ENCODE measurements at regions not wholly inside any gene's neighbourhood (a gene's known extent, or its start where the extent isn't known, plus 50 kb on each side); places are given as distances from the start of the nearest gene placed in this dataset.
"Not testable (repeated sequence)": the region's sequence is repeated elsewhere in the genome, so short reads cannot be mapped to it uniquely, and the experiment has no call there.

- DNase-seq (ENCODE audit: missing footprints) = no peak
- ATAC-seq = no peak
- intact Hi-C loops (cut with DNase I) = no loop called here
These were observed 2595.3 kb downstream of the ARAP2 start for GRCh38 chr4:33649015-33649414.

GRCh38 chr4:33649471-33649870, 2594.8 kb downstream of the ARAP2 start:
- ATAC-seq (no peak), DNase-seq (ENCODE audit: missing footprints) (no peak)
- intact Hi-C loops (cut with DNase I) = no loop called here

- intact Hi-C loops (cut with DNase I) = no loop called here
- DNase-seq (ENCODE audit: missing footprints) = no peak
- no peak for ATAC-seq
These were observed 2594.3 kb downstream of the ARAP2 start for GRCh38 chr4:33650036-33650435.

GRCh38 chr4:33658971-33659370, 2585.3 kb downstream of the ARAP2 start:
- DNase-seq (ENCODE audit: missing footprints) = no peak
- intact Hi-C loops (cut with DNase I) = no loop called here
- ATAC-seq = no peak

- DNase-seq (ENCODE audit: missing footprints) (no peak), ATAC-seq (no peak)
These were observed 2582.7 kb downstream of the ARAP2 start for GRCh38 chr4:33661636-33662035.

GRCh38 chr4:33685939-33686338, 2558.4 kb downstream of the ARAP2 start:
- intact Hi-C loops (cut with DNase I) = no loop called here
- ATAC-seq (no peak), DNase-seq (ENCODE audit: missing footprints) (no peak)

More at GRCh38 chr4:33661636-33662035, 2582.7 kb downstream of the ARAP2 start:
- intact Hi-C loops (cut with DNase I) = no loop called here

GRCh38 chr4:33696041-33696440, 2548.3 kb downstream of the ARAP2 start:
- intact Hi-C loops (cut with DNase I) = no loop called here
- ATAC-seq = no peak
- no peak for DNase-seq (ENCODE audit: missing footprints)

- DNase-seq (ENCODE audit: missing footprints) (no peak), ATAC-seq (no peak)
- intact Hi-C loops (cut with DNase I) = no loop called here
These were observed 2547.7 kb downstream of the ARAP2 start for GRCh38 chr4:33696586-33696985.

- DNase-seq (ENCODE audit: missing footprints) = no peak
- intact Hi-C loops (cut with DNase I) = no loop called here
- ATAC-seq = no peak
These were observed 2535.1 kb downstream of the ARAP2 start for GRCh38 chr4:33709247-33709646.

- intact Hi-C loops (cut with DNase I) = no loop called here
- DNase-seq (ENCODE audit: missing footprints) (no peak), ATAC-seq (no peak)
These were observed 2532.5 kb downstream of the ARAP2 start for GRCh38 chr4:33711826-33712225.

- no peak for DNase-seq (ENCODE audit: missing footprints)
- intact Hi-C loops (cut with DNase I) = no loop called here
- no peak for ATAC-seq
These were observed 2529.3 kb downstream of the ARAP2 start for GRCh38 chr4:33714971-33715370.

GRCh38 chr4:33715841-33716395, 2528.4 kb downstream of the ARAP2 start:
- intact Hi-C loops (cut with DNase I) = no loop called here
- no peak for ATAC-seq
- DNase-seq (ENCODE audit: missing footprints) = no peak

- DNase-seq (ENCODE audit: missing footprints) (no peak), ATAC-seq (no peak)
- intact Hi-C loops (cut with DNase I) = no loop called here
These were observed 2522.1 kb downstream of the ARAP2 start for GRCh38 chr4:33722254-33722653.

- no peak for ATAC-seq
- no peak for DNase-seq (ENCODE audit: missing footprints)
- intact Hi-C loops (cut with DNase I) = no loop called here
These were observed 2521.4 kb downstream of the ARAP2 start for GRCh38 chr4:33722800-33723516.

- DNase-seq (ENCODE audit: missing footprints) (no peak), ATAC-seq (no peak)
- intact Hi-C loops (cut with DNase I) = no loop called here
These were observed 2519.6 kb downstream of the ARAP2 start for GRCh38 chr4:33724685-33725084.

- intact Hi-C loops (cut with DNase I) = no loop called here
- DNase-seq (ENCODE audit: missing footprints) (no peak), ATAC-seq (no peak)
These were observed 2518.5 kb downstream of the ARAP2 start for GRCh38 chr4:33725861-33726260.

GRCh38 chr4:33737726-33738125, 2506.6 kb downstream of the ARAP2 start:
- DNase-seq (ENCODE audit: missing footprints) (no peak), ATAC-seq (no peak)
- intact Hi-C loops (cut with DNase I) = no loop called here

- intact Hi-C loops (cut with DNase I) = no loop called here
- DNase-seq (ENCODE audit: missing footprints) = no peak
- ATAC-seq = no peak
These were observed 2504.3 kb downstream of the ARAP2 start for GRCh38 chr4:33739884-33740632.

- DNase-seq (ENCODE audit: missing footprints); ATAC-seq; intact Hi-C loops (cut with DNase I): not testable (repeated sequence)
These were observed 2503.4 kb downstream of the ARAP2 start for GRCh38 chr4:33740871-33741270.

GRCh38 chr4:33746979-33747378, 2497.3 kb downstream of the ARAP2 start:
- DNase-seq (ENCODE audit: missing footprints) (no peak), ATAC-seq (no peak)
- intact Hi-C loops (cut with DNase I) = no loop called here
